ENCODE measurements at regions not wholly inside any gene's neighbourhood (a gene's known extent, or its start where the extent isn't known, plus 50 kb on each side); places are given as distances from the start of the nearest gene placed in this dataset.
A peak's percentile ranks its signal among the peaks of the same experiment; 100 is the strongest.

- no peak for DNase-seq
These were observed 81.4 kb upstream of the BACE2 start for GRCh38 chr21:41086569-41086968.

- DNase-seq = no peak
These were observed 77.0 kb upstream of the BACE2 start for GRCh38 chr21:41090981-41091380.

GRCh38 chr21:41091616-41092015 is 76.3 kb upstream of the BACE2 start:
- DNase-seq = no peak

GRCh38 chr21:41092312-41092711 is 75.6 kb upstream of the BACE2 start:
- DNase-seq = no peak

GRCh38 chr21:41095983-41096382 is 72.0 kb upstream of the BACE2 start:
- no peak for DNase-seq

GRCh38 chr21:41098076-41098475 is 69.9 kb upstream of the BACE2 start:
- no peak for DNase-seq

- no peak for DNase-seq
These were observed 69.4 kb upstream of the BACE2 start for GRCh38 chr21:41098481-41099042.

GRCh38 chr21:41100826-41101550 is 67.0 kb upstream of the BACE2 start:
- DNase-seq = no peak

- DNase-seq = no peak
These were observed 65.7 kb upstream of the BACE2 start for GRCh38 chr21:41102281-41102680.

- DNase-seq = no peak
These were observed 60.4 kb upstream of the BACE2 start for GRCh38 chr21:41107602-41108001.

- DNase-seq = no peak
These were observed 59.0 kb upstream of the BACE2 start for GRCh38 chr21:41108668-41109585.

GRCh38 chr21:41110161-41110560 is 57.8 kb upstream of the BACE2 start:
- no peak for DNase-seq

GRCh38 chr21:41110664-41111063 is 57.3 kb upstream of the BACE2 start:
- DNase-seq = no peak

- no peak for DNase-seq
These were observed 56.3 kb upstream of the BACE2 start for GRCh38 chr21:41111681-41112080.

- DNase-seq = peak; percentile 2
These were observed 54.9 kb upstream of the BACE2 start for GRCh38 chr21:41112740-41113692.

- DNase-seq = no peak
These were observed 52.1 kb upstream of the BACE2 start for GRCh38 chr21:41115851-41116250.

All from CD4-positive, alpha-beta T cell treated with Interleukin-17A for 1 hour (primary cell).